NCI-H2081 treated with DMSO at 0.1 percent for 48 hours (cell line): ENCODE measurements at regions not wholly inside any gene's neighbourhood (a gene's known extent, or its start where the extent isn't known, plus 50 kb on each side); places are given as distances from the start of the nearest gene placed in this dataset.
"Not testable (repeated sequence)": the region's sequence is repeated elsewhere in the genome, so short reads cannot be mapped to it uniquely, and the experiment has no call there.

ENCODE experiments used
- DNase-seq: peaks from one replicate; lab custom pipeline; 2025; lab: John Stamatoyannopoulos, UW

GRCh38 chr10:28444031-28444430, 88.9 kb upstream of the WAC start:
- DNase-seq: no peak

GRCh38 chr10:28445516-28445915, 87.4 kb upstream of the WAC start:
- DNase-seq: no peak

DNA sequence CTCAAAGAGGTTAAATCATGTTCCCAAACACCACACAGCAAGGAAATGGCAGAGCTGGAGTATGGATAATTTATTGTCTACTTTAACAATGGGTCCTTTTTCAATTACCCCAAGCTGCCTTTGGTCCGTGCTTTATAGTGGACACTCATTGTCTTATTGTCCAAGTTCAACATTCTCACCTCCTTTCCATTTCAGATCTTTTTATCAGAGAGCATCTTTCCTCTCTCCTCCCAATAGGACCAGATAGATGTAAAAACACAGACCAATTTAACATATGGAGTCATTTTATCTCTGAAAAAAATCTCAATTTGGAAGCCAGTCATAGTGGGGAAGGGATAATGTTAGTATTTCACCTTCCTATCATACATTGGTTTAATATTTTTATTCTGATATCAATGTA, 83.5 kb upstream of the WAC start:
- DNase-seq: no peak

GRCh38 chr10:28449926-28450325, 83.0 kb upstream of the WAC start:
- DNase-seq: no peak

- DNase-seq: no peak
Measured at GRCh38 chr10:28453926-28454325, 79.0 kb upstream of the WAC start.

GRCh38 chr10:28457110-28457509, 75.8 kb upstream of the WAC start:
- DNase-seq: no peak

DNA sequence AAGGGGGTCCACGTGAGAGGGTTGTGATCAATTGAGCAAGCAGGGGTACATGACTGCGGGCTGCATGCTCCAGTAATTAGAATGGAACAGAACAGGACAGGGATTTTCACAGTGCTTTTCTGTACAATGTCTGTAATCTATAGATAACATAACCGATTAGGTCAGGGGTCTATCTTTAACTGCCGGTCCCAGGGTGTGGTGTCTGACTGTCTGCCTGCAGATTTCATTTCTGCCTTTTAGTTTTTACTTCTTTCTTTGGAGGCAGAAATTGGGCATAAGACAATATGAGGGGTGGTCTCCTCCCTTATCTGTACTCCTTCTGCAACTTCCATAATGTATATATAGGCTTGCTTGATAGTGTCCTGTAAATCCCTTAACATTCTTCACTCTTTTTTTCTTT, 75.0 kb upstream of the WAC start:
- DNase-seq: not testable (repeated sequence)

- no peak for DNase-seq
Measured at GRCh38 chr10:28459453-28460144, 73.3 kb upstream of the WAC start.

- DNase-seq: no peak
Measured at GRCh38 chr10:28463141-28463540, 69.8 kb upstream of the WAC start.

- DNase-seq: peak; percentile 18
Measured at GRCh38 chr10:28463676-28464395, 69.1 kb upstream of the WAC start.

GRCh38 chr10:28467615-28468014, 65.3 kb upstream of the WAC start:
- no peak for DNase-seq

- no peak for DNase-seq
Measured at GRCh38 chr10:28468707-28469483, 64.0 kb upstream of the WAC start.

- DNase-seq: no peak
Measured at GRCh38 chr10:28470873-28471651, 61.9 kb upstream of the WAC start.

- no peak for DNase-seq
Measured at GRCh38 chr10:28471652-28472050, 61.3 kb upstream of the WAC start.

DNA sequence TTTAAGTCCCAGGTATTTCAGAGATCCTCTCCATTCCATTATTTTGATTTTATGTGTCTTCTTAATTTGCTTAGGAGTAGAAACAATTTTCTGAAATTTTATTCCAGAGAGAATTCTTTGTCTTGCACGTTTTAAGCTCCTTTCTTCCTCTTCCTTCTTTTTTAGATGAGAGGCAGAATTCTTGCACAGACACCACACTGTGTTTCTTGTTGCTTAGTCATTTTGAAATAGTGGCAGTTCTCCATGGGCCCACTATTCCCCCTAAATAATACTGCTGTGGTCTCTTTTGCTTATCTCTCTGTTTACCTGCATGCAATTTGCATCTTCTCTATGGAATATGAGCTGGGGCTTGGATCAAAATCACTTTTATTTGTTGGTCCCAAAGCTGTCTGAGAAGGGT, 54.3 kb upstream of the WAC start:
- no peak for DNase-seq

- no peak for DNase-seq
Measured at GRCh38 chr10:28479425-28479865, 53.5 kb upstream of the WAC start.

DNA sequence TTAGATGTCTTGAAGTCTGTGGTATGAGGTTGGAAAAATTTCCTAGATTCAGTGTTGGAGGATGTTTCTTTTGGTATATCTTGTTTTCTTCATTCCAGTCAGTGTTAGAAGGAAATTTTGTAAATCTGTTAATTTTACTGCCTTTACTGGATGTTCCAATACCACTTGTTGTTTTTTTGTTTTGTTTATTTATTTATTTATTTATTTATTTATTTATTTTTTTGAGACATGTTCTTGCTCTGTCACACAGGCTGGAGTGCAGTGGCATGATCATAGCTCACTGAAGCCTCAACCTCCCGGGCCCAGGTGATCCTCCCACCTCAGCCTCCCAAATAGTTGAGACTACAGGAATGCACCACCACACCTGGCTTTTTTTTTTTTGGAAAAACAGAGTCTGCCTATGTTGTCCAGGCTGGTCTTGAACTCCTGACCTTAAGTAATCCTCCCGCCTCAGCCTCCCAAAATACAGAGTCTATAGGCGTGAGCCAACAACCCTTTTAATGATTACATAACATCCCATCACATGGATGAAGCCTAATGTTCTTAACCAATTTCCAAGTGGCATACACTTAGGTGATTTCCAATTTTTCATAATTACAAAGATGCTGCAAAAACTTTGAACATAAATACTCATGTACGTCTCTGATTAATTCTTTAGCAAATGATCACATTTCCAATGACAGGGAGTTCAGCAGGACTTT, 52.8 kb upstream of the WAC start:
- DNase-seq: no peak

DNA sequence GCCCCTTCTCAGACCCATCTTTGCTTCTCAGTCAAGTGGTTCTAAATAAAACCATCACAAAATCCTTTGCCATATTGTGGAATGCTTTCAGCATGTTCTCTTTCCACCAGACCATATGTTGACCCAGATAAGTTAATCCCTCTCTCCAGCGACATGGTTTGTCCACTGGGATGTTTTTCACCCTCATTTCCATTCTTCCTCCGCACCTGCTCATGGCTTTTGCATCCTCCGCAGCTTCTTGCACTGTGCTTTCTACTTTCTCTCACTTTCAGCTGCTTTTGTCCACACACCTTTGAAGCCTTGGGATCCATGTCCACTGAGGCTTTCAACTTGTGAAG, 52.3 kb upstream of the WAC start:
- DNase-seq: no peak

DNA sequence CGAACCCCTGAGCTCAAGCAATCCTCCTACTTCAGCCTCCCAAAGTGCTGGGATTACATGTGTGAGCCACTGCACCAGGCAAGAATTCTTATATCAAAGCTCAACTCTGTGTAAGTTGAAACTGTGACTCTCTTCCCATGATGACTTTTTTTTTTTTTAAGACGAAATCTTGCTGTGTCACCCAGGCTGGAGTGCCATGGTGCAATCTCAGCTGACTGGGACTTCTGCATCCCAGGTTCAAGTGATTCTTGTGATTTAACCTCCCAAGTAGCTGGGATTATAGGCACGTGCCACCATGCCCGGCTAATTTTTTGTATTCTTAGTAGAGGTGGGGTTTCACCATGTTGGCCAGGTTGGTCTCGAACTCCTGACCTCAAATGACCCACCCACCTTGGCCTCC, 51.6 kb upstream of the WAC start:
- DNase-seq: not testable (repeated sequence)

DNA sequence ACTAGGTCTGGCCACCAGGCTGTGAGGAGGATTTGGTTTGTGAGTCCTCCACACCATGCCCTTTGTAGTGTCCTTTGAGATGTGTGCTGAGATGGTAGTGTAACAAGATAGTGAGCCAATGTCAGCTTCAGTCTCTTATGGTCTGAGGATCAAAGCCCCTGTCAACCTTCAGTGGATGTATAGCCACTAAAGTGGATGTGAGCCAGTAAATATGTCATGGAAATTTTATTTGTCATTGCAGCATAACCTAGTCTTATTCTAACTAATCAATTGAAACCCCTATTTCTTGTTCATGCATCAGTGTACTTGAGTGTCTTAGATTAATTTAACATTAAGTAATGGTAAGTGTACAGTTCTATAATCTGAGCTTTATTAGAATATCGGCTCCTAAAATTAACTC, 51.0 kb upstream of the WAC start:
- no peak for DNase-seq
